A549 (cell line): ENCODE measurements at regions not wholly inside any gene's neighbourhood (a gene's known extent, or its start where the extent isn't known, plus 50 kb on each side); places are given as distances from the start of the nearest gene placed in this dataset.
"Not testable (repeated sequence)": the region's sequence is repeated elsewhere in the genome, so short reads cannot be mapped to it uniquely, and the experiment has no call there.

ENCODE experiments used
- ATAC-seq, 2 experiments: fragments of 200-7000 bp in 1 of 2; fragments of >200 bp in 1 of 2; cut with Nextera tagmentation in 1 of 2; cut with Tn5 transposase in 1 of 2; 3 replicates each; pipeline versions ENCODE4 v1.8.0 to v1.9.1; 2018 to 2020; ENCODE audit warnings: mild to moderate bottlenecking in 1 of 2, moderate library complexity in 1 of 2
- CTCF ChIA-PET: fragments of 300-600 bp; sonication (Branson Sonifier 250); formaldehyde crosslinking; extraction: SDS; loops from one replicate; lab custom pipeline; 2021; ENCODE audit warnings: antibody characterized with exemption, inconsistent platforms; lab: Yijun Ruan, JAX
- POLR2A ChIA-PET: fragments of 350-600 bp; formaldehyde crosslinking; extraction: SDS; loops from one replicate; lab custom pipeline; 2021; ENCODE audit warnings: antibody characterized with exemption, inconsistent platforms; lab: Yijun Ruan, JAX
- DNase-seq, 2 experiments: peaks; one replicate each; pipeline versions ENCODE4 v3.0.0 to v3.0.0-alpha.2; 2011 to 2016; ENCODE audit warnings: low read depth in 1 of 2, low spot score in 1 of 2
- FAIRE-seq: peaks from 2 replicates; lab custom pipeline; 2011; peaks lifted over from hg19 to GRCh38; lab: Jason Lieb, UNC
- H3K27ac ChIP-seq, 2 experiments: fragments of >200 bp; sonication (Bioruptor Twin); formaldehyde crosslinking; 3 replicates each; pipeline ENCODE4 v1.5.1; 2016 to 2017
- H3K4me1 ChIP-seq: fragments of >200 bp; sonication (Bioruptor Twin); formaldehyde crosslinking; 3 replicates; pipeline ENCODE4 v1.6.1; 2016
- H3K4me2 ChIP-seq: fragments of >200 bp; sonication (Bioruptor Twin); formaldehyde crosslinking; 3 replicates; pipeline ENCODE4 v1.6.1; 2016
- H3K4me3 ChIP-seq: fragments of >200 bp; sonication (Bioruptor Twin); formaldehyde crosslinking; 3 replicates; pipeline ENCODE4 v1.5.1; 2016
- H3K9me3 ChIP-seq: fragments of >200 bp; sonication (Bioruptor Twin); formaldehyde crosslinking; 3 replicates; pipeline ENCODE4 v1.6.1; 2016
- BCL3 ChIP-seq: fragments of >200 bp; sonication (Bioruptor Twin); formaldehyde crosslinking; IDR thresholded peaks from 3 replicates; pipeline ENCODE4 v1.6.1; 2016
- CBX8 ChIP-seq: fragments of 200-600 bp; sonication (generic); IDR thresholded peaks from 2 replicates; pipeline ENCODE4 v1.6.1; 2016
- E2F6 ChIP-seq: IDR thresholded peaks from 2 replicates; pipeline ENCODE4 v1.6.1; 2012; ENCODE audit warnings: low read depth, borderline replicate concordance
- GATA3 ChIP-seq: IDR thresholded peaks from 2 replicates; pipeline ENCODE4 v1.6.1; 2012; ENCODE audit warnings: borderline replicate concordance
- HOXA7 ChIP-seq: fragments of 250-450 bp; sonication (Bioruptor Pico); IDR thresholded peaks from 2 replicates; pipeline ENCODE4 v1.5.0; 2020; ENCODE audit warnings: mild to moderate bottlenecking, moderate library complexity
- JUNB ChIP-seq: fragments of >200 bp; sonication (Bioruptor Twin); formaldehyde crosslinking; IDR thresholded peaks from 2 replicates; pipeline ENCODE4 v1.6.1; 2016
- MAZ ChIP-seq: fragments of 150-350 bp; IDR thresholded peaks from 2 replicates; pipeline ENCODE4 v1.6.1; 2014; ENCODE audit warnings: antibody characterized with exemption, low read depth, low read length, borderline replicate concordance
- NFE2L2 ChIP-seq: fragments of 150-350 bp; conservative IDR thresholded peaks from 2 replicates; pipeline ENCODE4 v1.6.1; 2014; ENCODE audit warnings: low read length
- PBX3 ChIP-seq: IDR thresholded peaks from 2 replicates; pipeline ENCODE4 v1.6.1; 2012
- POLR2A ChIP-seq: IDR thresholded peaks from 2 replicates; pipeline ENCODE4 v1.6.1; 2012; ENCODE audit warnings: mild to moderate bottlenecking, low read length
- RNF2 ChIP-seq: fragments of 200-600 bp; sonication (generic); IDR thresholded peaks from 2 replicates; pipeline ENCODE4 v1.6.1; 2016; ENCODE audit warnings: low read depth, mild to moderate bottlenecking, antibody characterized with exemption, moderate library complexity, borderline replicate concordance
- SREBF2 ChIP-seq: fragments of 450-650 bp; IDR thresholded peaks from 2 replicates; pipeline ENCODE4 v1.6.1; 2014; ENCODE audit warnings: mild to moderate bottlenecking, moderate library complexity
- TP53 ChIP-seq: fragments of 250-450 bp; sonication (Bioruptor Pico); IDR thresholded peaks from 2 replicates; pipeline ENCODE4 v1.5.0; 2021; ENCODE audit warnings: mild to moderate bottlenecking, moderate library complexity
- USF2 ChIP-seq: fragments of 450-650 bp; IDR thresholded peaks from 2 replicates; pipeline ENCODE4 v1.6.1; 2014; ENCODE audit warnings: antibody characterized with exemption
- ZC3H11A ChIP-seq: fragments of 450-650 bp; IDR thresholded peaks from 2 replicates; pipeline ENCODE4 v1.6.1; 2014; ENCODE audit warnings: antibody characterized with exemption, mild to moderate bottlenecking
- WGBS: methylation state at CpG from one replicate; pipeline ENCODE4 v1.1.6; 2017; ENCODE audit errors: missing lambda C conversion rate; 5-methylcytosine and 5-hydroxymethylcytosine counted together

GRCh38 chr2:180694445-180695421 is 285.7 kb upstream of the UBE2E3 start:
- H3K27ac ChIP-seq, result no peak overlapping the region
- FAIRE-seq, result no peak
- WGBS, result 50% methylated on average over 5 of the region's 5 CpGs
- H3K4me2 ChIP-seq, result peak overlapping the region; percentile 23; the same call in 2 of the 3 replicates
- POLR2A ChIA-PET, result no interaction called here
- H3K4me3 ChIP-seq, result no peak overlapping the region
- peaks cover 6% of the 10 kb centered on the region; the same call in 1 of the 3 replicates for H3K4me1 ChIP-seq
- no peak for ATAC-seq
- CTCF ChIA-PET, result interaction anchor here (0.7 to 1.3 kb wide), 2 partner anchors 12 to 22 kb away, joined by 3 read pairs; no protein-coding TSS in a partner anchor
- TF ChIP-seq ZC3H11A (no peak), GATA3 (no peak), TP53 (CRISPR knock-in tag) (no peak), RNF2 (no peak), MAZ (no peak), HOXA7 (CRISPR knock-in tag) (no peak), JUNB (no peak), NFE2L2 (no peak), POLR2A (no peak), PBX3 (no peak), BCL3 (no peak), CBX8 (no peak)
- no peaks in the 10 kb centered on the region for H3K9me3 ChIP-seq
- DNase-seq, result no peak

GRCh38 chr2:180692322-180692721 is 288.1 kb upstream of the UBE2E3 start:
- ATAC-seq (no peak), DNase-seq (no peak), FAIRE-seq (no peak)
- WGBS, result 93% methylated on average over 7 of the region's 7 CpGs
- CTCF ChIA-PET, result no interaction called here
- Histone ChIP-seq H3K4me3 (no peak overlapping the region), H3K4me2 (no peak overlapping the region), H3K27ac (no peak overlapping the region), H3K4me1 (peaks cover 6% of the 10 kb centered on the region; the same call in 1 of the 3 replicates), H3K9me3 (no peaks in the 10 kb centered on the region)
- TF ChIP-seq SREBF2 (no peak), E2F6 (no peak), USF2 (no peak), POLR2A (no peak)
- POLR2A ChIA-PET, result no interaction called here

GRCh38 chr2:180691855-180692223 is 288.6 kb upstream of the UBE2E3 start:
- DNase-seq, H3K4me3 ChIP-seq, H3K27ac ChIP-seq, FAIRE-seq, H3K4me2 ChIP-seq, H3K4me1 ChIP-seq, ATAC-seq, POLR2A ChIA-PET, CTCF ChIA-PET, H3K9me3 ChIP-seq: not testable (repeated sequence)
- 93% methylated on average over 15 of the region's 15 CpGs for WGBS

GRCh38 chr2:180691186-180691854 is 289.1 kb upstream of the UBE2E3 start:
- H3K4me2 ChIP-seq, CTCF ChIA-PET, DNase-seq, H3K9me3 ChIP-seq, H3K4me1 ChIP-seq, FAIRE-seq, H3K4me3 ChIP-seq, POLR2A ChIA-PET, ATAC-seq, H3K27ac ChIP-seq: not testable (repeated sequence)
- 93% methylated on average over 22 of the region's 45 CpGs for WGBS
